ENCODE measurements at regions not wholly inside any gene's neighbourhood (a gene's known extent, or its start where the extent isn't known, plus 50 kb on each side); places are given as distances from the start of the nearest gene placed in this dataset.

- DNase-seq, result no peak
- no peak for TF ChIP-seq CTCF (IDR thresholded peaks at IDR 0.05; ENCODE audit: partially characterized antibody, unreplicated experiment)
- Mint-ChIP-seq H3K4me3 (ENCODE audit: unreplicated experiment) (peak overlapping the region; percentile 7), H3K36me3 (ENCODE audit: unreplicated experiment) (no peaks in the 10 kb centered on the region), H3K4me1 (ENCODE audit: low read depth, unreplicated experiment) (peaks cover 32% of the 10 kb centered on the region), H3K27me3 (ENCODE audit: unreplicated experiment) (no peaks in the 10 kb centered on the region), H3K9me3 (ENCODE audit: unreplicated experiment) (no peaks in the 10 kb centered on the region), H3K27ac (ENCODE audit: unreplicated experiment) (peak overlapping the region; percentile 78)
These were observed 201.2 kb downstream of the CHIC2 start for GRCh38 chr4:53863158-53863557.

- no peak for DNase-seq
- Mint-ChIP-seq H3K27me3 (ENCODE audit: unreplicated experiment) (no peaks in the 10 kb centered on the region), H3K27ac (ENCODE audit: unreplicated experiment) (peak overlapping the region; percentile 78), H3K36me3 (ENCODE audit: unreplicated experiment) (no peaks in the 10 kb centered on the region), H3K4me3 (ENCODE audit: unreplicated experiment) (no peak overlapping the region), H3K4me1 (ENCODE audit: low read depth, unreplicated experiment) (peaks cover 32% of the 10 kb centered on the region), H3K9me3 (ENCODE audit: unreplicated experiment) (no peaks in the 10 kb centered on the region)
- TF ChIP-seq CTCF (IDR thresholded peaks at IDR 0.05; ENCODE audit: partially characterized antibody, unreplicated experiment), result no peak
These were observed 202.4 kb downstream of the CHIC2 start for GRCh38 chr4:53861856-53862610.

- Mint-ChIP-seq H3K9me3 (ENCODE audit: unreplicated experiment) (no peaks in the 10 kb centered on the region), H3K4me3 (ENCODE audit: unreplicated experiment) (no peak overlapping the region), H3K4me1 (ENCODE audit: low read depth, unreplicated experiment) (peaks cover 47% of the 10 kb centered on the region), H3K27ac (ENCODE audit: unreplicated experiment) (no peak overlapping the region), H3K27me3 (ENCODE audit: unreplicated experiment) (peaks cover 4% of the 10 kb centered on the region), H3K36me3 (ENCODE audit: unreplicated experiment) (no peaks in the 10 kb centered on the region)
- DNase-seq, result no peak
- TF ChIP-seq CTCF (IDR thresholded peaks at IDR 0.05; ENCODE audit: partially characterized antibody, unreplicated experiment), result no peak
These were observed 205.1 kb downstream of the CHIC2 start for GRCh38 chr4:53859305-53859704.

GRCh38 chr4:53858744-53859143 is 205.7 kb downstream of the CHIC2 start:
- H3K4me1 Mint-ChIP-seq (ENCODE audit: low read depth, unreplicated experiment), result peaks cover 49% of the 10 kb centered on the region
- peaks cover 4% of the 10 kb centered on the region for H3K27me3 Mint-ChIP-seq (ENCODE audit: unreplicated experiment)
- no peak overlapping the region for H3K4me3 Mint-ChIP-seq (ENCODE audit: unreplicated experiment)
- H3K27ac Mint-ChIP-seq (ENCODE audit: unreplicated experiment), result no peak overlapping the region
- TF ChIP-seq CTCF (IDR thresholded peaks at IDR 0.05; ENCODE audit: partially characterized antibody, unreplicated experiment), result no peak
- no peaks in the 10 kb centered on the region for H3K9me3 Mint-ChIP-seq (ENCODE audit: unreplicated experiment)
- no peak for DNase-seq
- no peaks in the 10 kb centered on the region for H3K36me3 Mint-ChIP-seq (ENCODE audit: unreplicated experiment)

GRCh38 chr4:53855581-53856250 is 208.7 kb downstream of the CHIC2 start:
- no peak for DNase-seq
- no peaks in the 10 kb centered on the region for H3K9me3 Mint-ChIP-seq (ENCODE audit: unreplicated experiment)

More at GRCh38 chr4:53855581-53856250, 208.7 kb downstream of the CHIC2 start:
- TF ChIP-seq CTCF (IDR thresholded peaks at IDR 0.05; ENCODE audit: partially characterized antibody, unreplicated experiment), result no peak
- H3K27ac Mint-ChIP-seq (ENCODE audit: unreplicated experiment), result no peak overlapping the region
- H3K4me1 Mint-ChIP-seq (ENCODE audit: low read depth, unreplicated experiment), result peaks cover 42% of the 10 kb centered on the region
- no peak overlapping the region for H3K4me3 Mint-ChIP-seq (ENCODE audit: unreplicated experiment)
- no peaks in the 10 kb centered on the region for H3K36me3 Mint-ChIP-seq (ENCODE audit: unreplicated experiment)
- H3K27me3 Mint-ChIP-seq (ENCODE audit: unreplicated experiment), result peaks cover 4% of the 10 kb centered on the region
